Brain pericyte (primary cell): ENCODE measurements at regions not wholly inside any gene's neighbourhood (a gene's known extent, or its start where the extent isn't known, plus 50 kb on each side); places are given as distances from the start of the nearest gene placed in this dataset.

ENCODE experiments used
- DNase-seq: peaks from one replicate; pipeline ENCODE4 v3.0.0-alpha.2; 2012; ENCODE audit warnings: low read depth, low spot score

DNA sequence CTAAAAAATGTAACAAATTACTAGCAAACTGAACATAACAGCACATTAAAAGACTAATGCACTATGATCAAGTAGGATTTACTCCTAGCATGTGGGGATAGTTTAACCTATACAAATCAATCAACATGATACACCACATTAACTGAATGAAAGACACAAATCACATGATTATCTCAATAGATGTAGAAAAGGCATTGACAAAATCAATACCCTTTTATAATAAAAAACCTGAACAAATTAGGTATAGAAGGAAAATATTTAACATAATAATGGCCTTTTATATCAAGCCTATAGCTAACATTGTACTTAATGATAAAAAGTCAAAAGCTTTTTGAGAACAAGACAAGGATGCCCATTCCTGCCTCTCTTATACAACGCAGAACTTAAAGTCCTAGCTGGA, 540.0 kb downstream of the RERGL start:
- no peak for DNase-seq

DNA sequence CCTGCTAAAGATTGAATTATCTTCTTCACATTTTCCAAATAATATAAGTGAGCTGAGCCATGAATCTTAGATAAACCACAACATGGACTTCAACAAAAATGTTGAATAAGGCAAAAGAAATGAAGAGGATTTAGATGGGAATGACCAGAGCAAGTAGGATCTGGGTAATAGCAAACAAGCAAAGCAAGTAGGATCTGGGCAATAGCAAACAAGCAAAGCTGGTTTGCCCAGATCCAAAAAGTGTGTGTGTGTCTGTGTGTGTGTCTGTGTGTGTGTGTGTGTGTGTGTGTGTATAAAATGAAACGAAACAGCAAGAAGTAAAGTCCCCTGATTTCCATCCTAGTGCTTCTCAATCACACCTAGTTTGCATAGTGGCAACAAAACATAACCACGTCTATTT, 549.1 kb downstream of the RERGL start:
- DNase-seq = no peak

DNA sequence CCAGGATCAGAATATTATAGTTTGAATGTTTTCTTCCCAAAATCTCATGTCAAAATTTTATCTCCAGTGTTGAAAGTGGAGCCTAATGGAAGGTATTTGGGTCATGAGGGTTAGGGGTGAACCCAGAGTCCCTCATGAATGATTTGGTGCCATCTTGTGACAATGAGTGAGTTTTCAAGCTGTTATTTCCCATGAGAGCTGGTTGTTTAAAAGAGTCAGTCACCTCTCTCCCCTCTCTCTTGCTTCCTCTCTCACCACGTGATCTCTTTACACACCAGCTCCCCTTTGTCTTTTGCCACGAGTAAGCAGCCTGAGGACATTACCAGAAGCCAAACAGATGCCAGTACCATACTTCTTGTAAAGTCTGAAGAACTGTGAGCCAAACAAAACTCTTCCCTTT, 561.6 kb downstream of the RERGL start:
- no peak for DNase-seq

DNA sequence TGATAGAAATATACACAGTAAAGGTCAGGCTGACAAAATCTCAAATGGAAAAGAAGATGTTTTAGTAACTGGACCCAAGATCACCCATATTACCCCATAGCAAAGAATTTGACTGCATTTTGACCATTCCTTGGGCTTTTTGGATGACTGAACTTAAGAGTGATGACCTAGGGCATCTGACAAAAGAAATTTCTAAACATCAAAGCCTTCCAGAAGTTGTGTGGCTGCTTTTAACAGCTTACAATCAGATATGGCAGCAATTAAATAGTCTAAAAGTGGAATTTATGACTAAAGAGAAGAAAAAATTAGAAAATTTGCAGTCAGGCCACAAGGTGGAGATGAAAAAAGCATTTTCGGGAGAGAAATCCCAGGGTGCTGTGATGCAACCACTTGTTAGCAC, 563.0 kb downstream of the RERGL start:
- no peak for DNase-seq

DNA sequence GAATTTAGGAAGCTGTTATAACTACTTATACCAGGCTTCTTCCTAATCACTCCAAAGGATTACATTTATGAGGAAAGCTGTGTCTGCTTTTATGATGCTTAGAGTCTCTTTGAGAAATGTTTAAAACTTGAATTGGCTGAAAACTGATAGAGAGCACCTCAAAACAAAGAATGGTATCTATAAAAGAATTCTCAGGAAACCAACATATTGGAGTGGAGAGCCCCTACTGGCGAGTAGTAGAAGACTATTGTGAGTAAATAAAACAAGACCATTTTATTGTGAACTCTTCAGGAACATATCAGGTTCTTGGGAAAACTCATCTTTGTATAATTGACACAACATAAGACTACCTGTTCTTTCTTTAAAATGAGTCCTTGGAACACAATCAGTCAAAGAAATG, 578.6 kb downstream of the RERGL start:
- no peak for DNase-seq

DNA sequence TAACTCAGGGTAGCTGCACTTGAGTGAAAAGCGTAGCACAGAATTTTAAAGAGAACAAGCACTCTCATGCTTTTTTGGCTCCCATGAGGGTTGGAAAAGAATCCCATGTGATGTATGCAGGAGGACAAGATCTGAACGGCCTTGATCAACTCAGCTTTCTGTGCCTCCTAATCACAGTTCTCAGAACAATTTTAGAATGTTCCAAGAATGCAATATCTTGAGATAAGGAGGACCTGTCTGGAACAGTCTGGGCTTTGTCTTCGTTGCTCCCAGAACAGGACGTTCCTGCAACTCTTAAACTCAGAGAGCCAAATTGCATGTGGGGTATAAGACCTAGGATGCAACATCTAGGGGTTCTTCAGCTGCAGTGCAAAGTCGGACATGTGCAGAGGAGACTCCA, 582.7 kb downstream of the RERGL start:
- no peak for DNase-seq

DNA sequence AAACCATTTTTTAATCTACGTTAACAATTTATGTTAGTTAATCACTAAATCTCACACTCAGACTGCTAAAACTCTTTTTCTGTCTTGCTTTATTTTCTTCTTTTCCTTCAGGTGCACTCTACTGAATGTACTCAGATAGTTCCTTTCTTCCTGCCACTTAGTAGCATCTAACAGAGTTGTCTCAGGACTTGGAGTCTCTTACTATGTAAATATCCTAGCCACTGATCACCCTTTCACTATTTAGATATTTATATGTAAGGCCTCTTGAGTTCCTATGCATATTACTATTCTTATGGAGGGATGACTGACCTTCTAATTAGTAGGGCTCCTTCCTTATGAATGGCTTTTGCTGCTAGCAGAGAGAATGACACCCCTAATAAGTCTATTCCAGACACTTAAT, 586.3 kb downstream of the RERGL start:
- DNase-seq = no peak

DNA sequence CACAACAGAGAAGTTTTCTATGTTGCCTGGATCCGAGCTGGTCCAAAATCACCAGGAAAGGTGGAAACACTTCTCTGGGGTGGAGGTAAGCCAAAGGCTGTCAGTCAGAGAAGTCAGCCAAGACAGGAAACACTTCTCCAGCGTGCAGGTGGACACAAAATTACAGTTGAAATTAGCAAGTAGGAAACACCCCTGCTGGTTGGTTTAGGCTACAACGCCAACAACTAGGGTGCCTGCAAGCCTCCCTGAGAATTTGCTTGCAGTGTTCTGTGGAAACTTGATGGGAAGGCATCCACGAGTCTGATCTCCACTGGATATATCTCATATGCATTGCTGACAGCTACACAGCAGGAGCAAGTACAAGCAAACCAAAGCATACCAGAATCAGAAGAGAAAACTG, 600.5 kb downstream of the RERGL start:
- no peak for DNase-seq

DNA sequence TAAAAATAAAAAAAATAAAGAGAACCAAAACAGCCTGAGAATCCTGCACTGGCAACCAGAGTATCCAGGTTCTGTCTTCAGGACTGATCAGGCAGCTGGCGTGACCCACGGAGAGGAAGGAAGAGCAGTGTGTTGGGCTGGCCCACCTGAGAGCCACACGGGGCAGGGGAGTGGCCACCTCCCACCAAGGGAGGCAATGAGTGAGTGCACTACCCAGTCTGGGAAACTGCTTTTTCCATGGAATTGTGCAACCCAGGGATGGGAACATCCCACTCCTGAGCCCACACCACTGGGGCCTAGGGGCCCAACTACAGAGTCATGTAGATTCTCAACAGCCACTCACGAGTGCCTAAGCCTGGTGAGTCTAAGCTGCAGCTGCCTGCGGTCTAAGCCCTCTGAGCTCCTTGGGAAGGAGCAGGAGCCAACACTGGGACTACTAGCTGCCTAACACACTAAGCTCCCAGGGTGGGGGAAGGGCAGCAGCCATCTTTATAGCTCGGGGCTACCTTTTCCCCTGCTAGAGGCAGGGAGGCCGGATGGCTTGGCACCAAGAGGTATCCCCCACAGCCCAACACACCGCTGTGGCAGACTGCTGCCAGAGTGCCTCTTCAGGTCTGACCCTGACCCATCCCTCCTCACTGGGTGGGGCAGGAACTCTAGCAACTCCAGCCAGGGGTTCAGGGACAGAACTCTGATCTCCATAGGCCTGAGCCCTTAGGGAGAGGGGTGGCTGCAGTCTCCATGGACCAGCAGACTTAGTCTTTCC, 610.9 kb downstream of the RERGL start:
- DNase-seq = peak; percentile 1

DNA sequence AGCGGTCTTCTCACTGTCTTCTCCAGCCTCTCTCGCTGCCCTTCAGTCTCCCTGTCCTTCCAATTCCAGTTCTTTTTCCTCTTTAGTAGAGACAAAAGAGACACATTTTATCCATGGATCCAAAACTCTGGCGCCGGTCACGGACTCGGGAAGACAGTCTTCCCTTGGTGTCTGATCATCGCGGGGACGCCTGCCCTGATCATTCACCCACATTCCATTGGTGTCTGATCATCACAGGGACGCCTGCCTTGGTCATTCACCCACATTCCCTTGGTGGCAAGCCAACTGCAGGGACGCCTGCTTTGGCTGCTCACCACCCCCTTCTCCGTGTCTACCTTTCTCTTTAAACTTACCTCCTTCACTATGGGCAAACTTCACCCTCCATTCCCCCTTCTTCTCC, 619.5 kb downstream of the RERGL start:
- DNase-seq = no peak

DNA sequence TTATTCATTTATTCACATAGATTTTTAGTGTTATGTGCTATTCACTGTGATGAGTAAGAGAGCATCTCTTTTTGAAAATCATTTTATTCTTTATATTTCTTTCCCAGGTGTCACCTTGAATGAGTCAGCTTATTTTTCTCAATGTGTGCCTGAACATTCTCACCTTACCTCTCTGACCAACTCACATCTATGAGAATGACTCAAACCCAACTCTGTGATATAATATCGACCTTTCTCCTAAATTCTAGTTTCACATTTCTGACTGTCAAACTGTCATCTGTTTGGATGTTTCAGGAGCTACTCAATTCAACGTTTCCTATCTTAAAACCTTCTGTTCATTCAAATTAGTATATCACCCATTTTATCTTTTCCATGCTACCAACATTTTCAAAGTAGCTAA, 630.8 kb downstream of the RERGL start:
- no peak for DNase-seq

DNA sequence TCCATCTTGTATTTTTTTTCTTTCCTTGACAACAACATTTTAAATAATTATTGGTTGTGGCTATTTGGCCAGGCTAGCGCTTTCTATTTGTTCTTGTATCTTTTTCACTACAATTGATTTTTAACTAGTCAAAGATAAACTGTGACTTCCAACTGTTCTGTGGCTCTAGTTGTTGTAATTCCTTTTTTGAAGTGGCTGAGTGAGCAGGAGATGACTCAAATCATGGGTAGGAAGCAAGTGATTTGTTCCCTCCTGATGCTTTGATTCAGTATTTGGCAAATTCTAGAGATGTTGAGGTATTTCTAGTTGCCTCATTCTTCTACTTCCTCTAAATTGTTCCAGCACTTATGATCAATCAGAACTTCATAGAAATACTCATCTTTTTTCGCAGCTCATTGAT, 633.5 kb downstream of the RERGL start:
- no peak for DNase-seq

DNA sequence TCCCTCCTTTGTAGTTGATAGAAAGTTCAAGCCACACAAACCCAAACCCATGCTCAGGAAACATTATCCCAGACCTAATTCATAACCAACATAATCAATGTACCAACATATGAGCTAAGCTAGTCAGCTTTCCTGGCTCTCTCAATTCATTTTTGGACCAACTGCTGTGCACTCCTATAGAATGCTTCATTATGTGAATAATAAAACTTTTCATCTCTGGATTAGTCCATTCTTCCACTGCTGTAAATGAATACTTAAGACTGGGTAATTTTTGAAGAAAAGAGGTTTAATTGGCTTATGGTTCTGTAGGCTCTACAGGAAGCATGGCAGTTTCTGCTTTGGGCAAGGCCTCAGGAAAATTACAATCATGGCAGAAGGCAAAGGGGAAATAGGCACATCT, 651.9 kb downstream of the RERGL start:
- no peak for DNase-seq

DNA sequence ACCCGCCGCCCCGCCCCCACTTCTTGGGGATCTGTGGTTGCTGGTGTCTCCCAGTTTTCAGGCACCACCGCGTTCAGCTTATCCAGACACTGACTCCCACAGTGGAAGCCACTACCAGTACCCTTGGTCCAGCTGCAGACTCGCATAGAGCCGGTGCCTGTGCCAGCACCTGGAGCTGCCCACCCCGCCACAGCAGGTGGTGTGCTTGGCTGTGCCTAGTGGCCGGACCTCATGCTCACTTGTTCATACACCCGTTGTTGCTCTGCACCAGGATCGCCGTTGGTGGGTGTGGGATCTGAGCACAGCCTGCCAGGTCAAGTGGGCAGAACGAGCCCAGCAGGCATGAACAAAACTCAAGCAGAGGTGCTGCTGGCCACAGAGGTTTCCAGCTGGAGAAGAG, 673.2 kb downstream of the RERGL start:
- DNase-seq = no peak

DNA sequence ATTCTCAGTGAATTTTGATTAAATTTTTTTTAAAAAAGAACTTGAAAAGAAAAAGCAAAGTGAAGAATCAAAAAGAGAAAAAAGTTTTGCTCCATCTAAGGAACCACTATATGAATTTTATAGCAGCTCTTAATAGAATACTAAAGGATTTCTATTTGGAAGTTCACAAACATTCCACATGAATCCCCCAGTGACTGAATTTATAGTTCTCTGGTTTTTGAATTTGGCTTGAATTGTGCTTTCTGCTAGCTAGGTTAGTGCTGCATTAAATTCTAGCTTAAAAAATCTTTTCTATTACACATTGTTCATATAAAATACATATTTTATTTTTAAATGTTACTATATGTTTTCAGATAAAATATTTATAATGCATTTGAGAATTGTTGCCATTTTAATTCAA, 675.4 kb downstream of the RERGL start:
- DNase-seq = no peak

DNA sequence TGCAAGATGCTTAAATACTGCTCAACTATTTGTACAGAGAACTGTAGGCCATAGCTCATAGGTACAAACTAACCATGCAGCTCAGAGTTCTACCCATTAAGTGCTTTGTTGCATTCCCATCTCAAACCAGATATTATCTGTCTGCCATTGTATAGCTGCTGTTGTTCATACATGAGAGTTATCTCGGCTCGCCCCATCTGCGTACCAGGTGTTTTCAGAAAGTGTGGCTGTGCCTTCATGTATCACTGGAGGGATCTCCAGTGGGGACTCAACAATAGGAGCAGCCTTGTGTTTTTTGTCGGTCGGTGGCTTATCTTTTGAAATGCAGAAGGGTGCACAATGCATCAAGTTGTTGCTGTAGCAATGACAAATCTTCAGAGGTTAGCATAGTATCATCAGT, 678.3 kb downstream of the RERGL start:
- DNase-seq = no peak

DNA sequence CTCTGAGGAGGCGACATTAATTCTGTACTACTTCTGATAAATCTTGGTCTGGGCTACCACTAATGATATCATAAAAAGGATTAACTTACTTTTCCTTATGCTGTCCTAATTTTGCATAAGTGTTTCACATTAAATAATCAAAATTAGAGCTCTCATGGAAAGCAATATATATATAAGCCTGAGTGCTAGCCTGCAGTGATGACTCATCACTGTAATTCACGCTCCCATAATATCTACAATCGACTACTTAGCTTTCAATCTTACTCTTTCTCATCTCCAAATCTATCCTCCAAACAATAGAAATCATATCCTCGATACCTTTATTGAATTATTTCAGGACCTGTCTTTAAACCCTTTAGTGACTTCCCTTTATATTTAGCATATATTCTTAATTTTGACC, 701.3 kb downstream of the RERGL start:
- DNase-seq = no peak

DNA sequence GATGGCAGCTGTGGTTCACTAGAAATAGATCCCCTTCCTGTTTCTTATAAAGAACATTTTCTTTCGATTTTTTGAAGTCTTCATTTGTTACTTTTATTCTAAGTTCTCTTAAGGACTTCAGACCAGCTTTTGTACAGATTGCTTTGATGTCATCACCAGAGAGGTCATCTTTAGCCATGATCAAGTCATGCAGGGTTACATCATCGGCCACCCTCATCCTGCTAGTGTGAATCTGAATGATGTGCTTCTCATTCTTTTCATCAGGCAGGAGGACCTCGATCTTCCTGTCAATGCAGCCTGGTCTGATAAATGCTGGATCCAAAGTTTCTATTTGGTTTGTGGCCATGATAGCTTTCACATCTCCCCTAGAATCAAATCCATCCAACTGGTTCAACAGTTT, 706.7 kb downstream of the RERGL start:
- no peak for DNase-seq

DNA sequence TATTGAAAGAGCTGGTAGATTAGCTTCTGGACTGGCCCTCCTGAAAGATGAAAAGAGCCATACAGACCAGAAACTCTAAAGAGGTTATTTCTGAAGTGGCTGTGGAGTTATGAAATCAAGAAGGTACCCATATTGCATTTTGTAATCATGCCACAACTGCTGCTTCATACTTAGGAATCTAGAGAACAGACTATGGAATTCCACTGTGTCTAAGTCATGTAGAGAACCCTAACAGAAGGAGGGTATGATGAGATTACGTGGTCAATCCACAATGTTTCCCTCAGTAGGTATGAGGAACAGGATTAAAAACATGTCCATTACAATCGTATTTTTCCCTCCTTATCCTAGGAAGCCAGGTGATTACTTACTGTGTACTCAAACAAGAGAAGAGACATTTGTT, 708.8 kb downstream of the RERGL start:
- no peak for DNase-seq

DNA sequence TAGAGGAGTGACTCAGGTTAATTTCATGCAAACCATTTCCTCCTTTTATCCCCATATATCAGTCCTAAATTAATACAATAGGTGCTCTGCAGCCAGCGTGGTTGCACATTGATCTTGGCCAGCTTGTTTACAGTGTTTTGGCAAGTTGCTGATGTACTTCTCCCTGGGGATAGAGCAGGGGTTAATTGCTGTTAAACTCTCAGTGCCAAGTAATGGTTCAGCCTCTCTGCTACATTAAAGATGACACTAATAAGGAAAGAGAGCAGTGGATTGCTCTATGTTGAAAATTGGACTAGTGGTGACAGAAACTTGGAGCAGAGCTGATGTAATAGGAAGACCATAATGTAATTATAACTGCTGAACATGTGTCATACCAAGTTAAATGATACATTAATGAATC, 717.5 kb downstream of the RERGL start:
- DNase-seq = no peak

DNA sequence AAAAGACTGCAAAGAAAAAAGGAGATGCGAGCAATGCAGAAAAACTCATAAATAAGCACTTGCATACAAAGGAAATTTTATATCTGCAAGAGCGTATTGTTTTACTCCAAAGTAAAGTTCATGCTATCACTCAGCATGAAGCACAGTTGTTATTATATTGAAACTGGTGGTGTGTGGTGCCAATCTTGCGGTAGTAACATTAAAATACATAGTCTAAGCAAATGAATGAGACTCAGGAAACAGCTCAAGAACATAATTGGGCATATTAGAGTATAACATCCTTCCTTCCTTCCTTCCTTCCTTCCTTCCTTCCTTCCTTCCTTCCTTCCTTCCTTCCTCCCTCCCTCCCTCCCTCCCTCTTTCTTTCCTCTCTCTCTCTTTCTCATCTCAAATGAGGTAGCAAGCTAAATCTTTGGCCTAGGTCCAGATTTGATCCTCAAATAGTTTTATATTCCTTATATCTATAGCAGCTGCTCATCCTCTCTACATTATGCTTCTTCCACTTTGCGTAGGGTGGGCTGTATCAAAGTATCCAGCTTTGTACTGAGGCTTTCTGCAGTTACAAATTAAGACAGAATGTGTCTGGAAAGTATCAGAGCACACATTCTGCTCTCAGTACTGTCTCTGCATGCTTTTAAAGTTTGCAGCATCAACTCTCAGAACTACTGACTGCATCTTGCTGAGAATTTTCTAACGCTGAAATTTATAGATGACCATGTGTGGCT, 718.3 kb downstream of the RERGL start:
- DNase-seq = no peak

DNA sequence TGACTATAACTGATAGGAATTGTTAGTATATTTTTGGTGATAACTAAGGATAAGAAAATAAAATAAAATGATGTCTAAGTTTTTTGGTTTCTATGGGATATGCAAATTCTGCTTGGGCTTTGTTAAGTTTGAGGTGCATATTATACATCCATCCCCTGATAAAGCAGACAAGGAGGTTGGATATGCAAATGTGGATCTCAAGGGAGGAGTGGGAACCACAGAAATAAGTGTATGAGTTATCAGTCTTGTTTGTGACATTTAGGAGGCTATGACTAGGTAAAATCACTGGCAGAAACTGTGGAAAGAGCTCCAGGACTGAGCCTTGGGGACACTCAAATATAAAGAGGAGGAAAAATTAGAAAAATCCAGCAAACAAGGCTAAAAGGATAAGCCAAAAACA, 719.4 kb downstream of the RERGL start:
- no peak for DNase-seq

DNA sequence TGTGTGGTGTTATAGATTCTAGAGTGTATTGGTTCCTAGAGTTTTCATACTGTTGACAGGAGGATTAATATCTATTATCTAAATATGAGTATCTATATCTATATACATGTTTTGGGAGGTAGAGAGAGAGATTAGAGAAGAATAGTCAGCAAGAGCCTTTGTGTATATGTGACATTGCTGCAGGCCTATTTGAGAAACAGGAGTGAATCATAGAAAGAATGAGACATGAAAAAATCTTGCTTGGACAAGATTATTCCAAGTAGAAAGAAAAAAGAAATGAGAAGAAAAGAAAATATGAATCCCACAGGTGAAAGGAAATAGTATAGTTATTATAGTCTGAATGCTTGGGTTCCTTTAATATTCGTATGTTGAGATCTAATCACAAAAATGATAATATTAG, 720.4 kb downstream of the RERGL start:
- no peak for DNase-seq

DNA sequence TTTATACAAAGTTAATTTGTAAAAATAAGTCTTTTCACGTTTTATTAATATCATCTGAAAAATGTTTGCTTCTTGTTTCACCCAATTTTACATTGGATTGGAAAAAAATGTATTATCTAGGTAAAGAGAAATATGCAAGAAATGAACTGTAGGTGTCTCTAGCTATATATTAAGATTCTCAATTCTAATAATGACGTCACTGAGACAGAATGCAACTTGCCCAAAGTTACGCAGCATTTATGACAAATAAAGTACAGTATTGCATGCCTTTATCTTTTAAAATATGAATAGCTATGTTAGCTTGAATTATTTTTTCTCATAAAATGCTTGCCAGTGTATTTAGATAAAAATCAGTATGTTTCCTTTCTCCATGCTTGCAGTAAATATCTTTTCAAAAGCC, 728.8 kb downstream of the RERGL start:
- DNase-seq = no peak
